ENCODE measurements at regions not wholly inside any gene's neighbourhood (a gene's known extent, or its start where the extent isn't known, plus 50 kb on each side); places are given as distances from the start of the nearest gene placed in this dataset.

GRCh38 chr12:78683626-78684025 lies 180.9 kb upstream of the SYT1 start:
- intact Hi-C loops (cut with DNase I), result no loop called here
- no peaks in the 10 kb centered on the region for H3K36me3 ChIP-seq
- no peak overlapping the region for H3K4me3 ChIP-seq
- no peaks in the 10 kb centered on the region for H3K4me1 ChIP-seq (replicated peaks)
- H3K9me3 ChIP-seq, result no peaks in the 10 kb centered on the region
- H3K27ac ChIP-seq, result no peak overlapping the region
- H3K27me3 ChIP-seq (replicated peaks; ENCODE audit: insufficient read depth), result no peaks in the 10 kb centered on the region
- no peak for TF ChIP-seq CTCF (IDR thresholded peaks at IDR 0.05)
- no peak for TF ChIP-seq POLR2AphosphoS5 (IDR thresholded peaks at IDR 0.05)
- no peak for TF ChIP-seq POLR2A (IDR thresholded peaks at IDR 0.05)
- no peak for DNase-seq (ENCODE audit: low spot score)
- WGBS, result 90% methylated on average over 3 of the region's 3 CpGs

GRCh38 chr12:78684419-78684818 lies 180.2 kb upstream of the SYT1 start:
- 12% methylated on average over 3 of the region's 3 CpGs for WGBS
- no peaks in the 10 kb centered on the region for H3K9me3 ChIP-seq
- no peak for DNase-seq (ENCODE audit: low spot score)
- no peaks in the 10 kb centered on the region for H3K4me1 ChIP-seq (replicated peaks)
- no peaks in the 10 kb centered on the region for H3K36me3 ChIP-seq
- intact Hi-C loops (cut with DNase I), result no loop called here
- H3K4me3 ChIP-seq, result no peak overlapping the region
- no peaks in the 10 kb centered on the region for H3K27me3 ChIP-seq (replicated peaks; ENCODE audit: insufficient read depth)
- no peak overlapping the region for H3K27ac ChIP-seq
- TF ChIP-seq POLR2A (IDR thresholded peaks at IDR 0.05), result no peak
- no peak for TF ChIP-seq CTCF (IDR thresholded peaks at IDR 0.05)
- no peak for TF ChIP-seq POLR2AphosphoS5 (IDR thresholded peaks at IDR 0.05)

- intact Hi-C loops (cut with DNase I), result no loop called here
- Histone ChIP-seq H3K36me3 (no peaks in the 10 kb centered on the region), H3K9me3 (no peaks in the 10 kb centered on the region), H3K27ac (no peak overlapping the region), H3K27me3 (replicated peaks; ENCODE audit: insufficient read depth) (no peaks in the 10 kb centered on the region), H3K4me1 (replicated peaks) (no peaks in the 10 kb centered on the region), H3K4me3 (no peak overlapping the region)
- 95% methylated on average over 2 of the region's 2 CpGs for whole genome bisulfite sequencing
- no peak for TF ChIP-seq CTCF (IDR thresholded peaks at IDR 0.05)
- DNase-seq (ENCODE audit: low spot score), result no peak
Observed at GRCh38 chr12:78695749-78696148, 168.8 kb upstream of the SYT1 start.

- Histone ChIP-seq H3K4me3 (no peak overlapping the region), H3K4me1 (replicated peaks) (no peaks in the 10 kb centered on the region), H3K27me3 (replicated peaks; ENCODE audit: insufficient read depth) (no peaks in the 10 kb centered on the region), H3K36me3 (no peaks in the 10 kb centered on the region), H3K27ac (no peak overlapping the region), H3K9me3 (no peaks in the 10 kb centered on the region)
- no peak for DNase-seq (ENCODE audit: low spot score)
- intact Hi-C loops (cut with DNase I), result no loop called here
- 40% methylated on average over 2 of the region's 2 CpGs for WGBS
- peak; percentile 46 for TF ChIP-seq POLR2AphosphoS5 (IDR thresholded peaks at IDR 0.05)
- no peak for TF ChIP-seq POLR2A (IDR thresholded peaks at IDR 0.05)
- no peak for TF ChIP-seq CTCF (IDR thresholded peaks at IDR 0.05)
Observed at GRCh38 chr12:78696267-78696666, 168.3 kb upstream of the SYT1 start.

- Histone ChIP-seq H3K27ac (no peak overlapping the region), H3K4me1 (replicated peaks) (no peaks in the 10 kb centered on the region), H3K4me3 (no peak overlapping the region), H3K36me3 (no peaks in the 10 kb centered on the region), H3K27me3 (replicated peaks; ENCODE audit: insufficient read depth) (no peaks in the 10 kb centered on the region), H3K9me3 (no peaks in the 10 kb centered on the region)
- DNase-seq (ENCODE audit: low spot score), result no peak
- WGBS, result 87% methylated on average over 2 of the region's 2 CpGs
- intact Hi-C loops (cut with DNase I), result no loop called here
- TF ChIP-seq POLR2AphosphoS5 (IDR thresholded peaks at IDR 0.05) (no peak), POLR2A (IDR thresholded peaks at IDR 0.05) (no peak), CTCF (IDR thresholded peaks at IDR 0.05) (no peak)
Observed at GRCh38 chr12:78697817-78698415, 166.7 kb upstream of the SYT1 start.

All from prostate gland (tissue), 2 donors.